Endodermal cell (in vitro differentiated cells): ENCODE measurements at regions not wholly inside any gene's neighbourhood (a gene's known extent, or its start where the extent isn't known, plus 50 kb on each side); places are given as distances from the start of the nearest gene placed in this dataset.

ENCODE experiments used
- DNase-seq: peaks from one replicate; pipeline ENCODE4 v3.0.0-alpha.2; 2017
- H3K27ac ChIP-seq: 2 replicates; pipeline ENCODE4 v1.5.1; 2013; ENCODE audit warnings: mild to moderate bottlenecking, low read depth, low read length, moderate library complexity
- H3K27me3 ChIP-seq: 2 replicates; pipeline ENCODE4 v1.6.1; 2013; ENCODE audit warnings: mild to moderate bottlenecking, low read length, moderate library complexity; ENCODE audit not compliant: insufficient read depth, control insufficient read depth, poor library complexity, severe bottlenecking
- H3K36me3 ChIP-seq: 2 replicates; pipeline ENCODE4 v1.7.0; 2013; ENCODE audit warnings: mild to moderate bottlenecking, low read length, moderate library complexity; ENCODE audit not compliant: control insufficient read depth, insufficient read depth
- H3K4me1 ChIP-seq: one replicate; pipeline ENCODE4 v1.7.0; 2013; ENCODE audit warnings: low read length; ENCODE audit not compliant: control insufficient read depth, insufficient read depth
- H3K4me3 ChIP-seq: 2 replicates; pipeline ENCODE4 v1.5.1; 2013; ENCODE audit warnings: mild to moderate bottlenecking, low read length, moderate library complexity
- H3K9ac ChIP-seq: 2 replicates; pipeline ENCODE4 v1.6.1; 2013; ENCODE audit warnings: mild to moderate bottlenecking, low read length, moderate library complexity; ENCODE audit not compliant: poor library complexity, severe bottlenecking; ENCODE audit errors: extremely low read depth
- H3K9me3 ChIP-seq: 2 replicates; pipeline ENCODE4 v1.6.1; 2013; ENCODE audit warnings: mild to moderate bottlenecking, low read length, moderate library complexity; ENCODE audit not compliant: control insufficient read depth
- H3K27ac Mint-ChIP-seq: 2 replicates; pipeline ENCODE4 v1.8.0; 2020; ENCODE audit warnings: mixed read lengths
- H3K27me3 Mint-ChIP-seq: 2 replicates; pipeline ENCODE4 v1.8.0; 2021; ENCODE audit warnings: mild to moderate bottlenecking, mixed read lengths; ENCODE audit not compliant: insufficient read depth
- H3K36me3 Mint-ChIP-seq: 2 replicates; pipeline ENCODE4 v1.8.0; 2020; ENCODE audit warnings: low read depth, mixed read lengths
- H3K4me1 Mint-ChIP-seq: 2 replicates; pipeline ENCODE4 v1.8.0; 2020; ENCODE audit warnings: mixed read lengths
- H3K4me3 Mint-ChIP-seq: 2 replicates; pipeline ENCODE4 v1.8.0; 2020; ENCODE audit warnings: mild to moderate bottlenecking, moderate library complexity, mixed read lengths
- H3K9me3 Mint-ChIP-seq: 2 replicates; pipeline ENCODE4 v1.8.0; 2020; ENCODE audit warnings: mild to moderate bottlenecking, mixed read lengths
- WGBS, 2 experiments: methylation state at CpG; one replicate each; pipeline versions ENCODE4 v1.1.5 to v1.1.7; 2013; ENCODE audit warnings: missing lambda C conversion rate in 2 of 2, mixed read lengths in 1 of 2; ENCODE audit not compliant: insufficient coverage in 1 of 2, insufficient read length in 1 of 2; 5-methylcytosine and 5-hydroxymethylcytosine counted together
- TF ChIP-seq, protein P1 (sequence below): fragments of 200-600 bp; sonication (generic); conservative IDR thresholded peaks from 2 replicates; pipeline ENCODE4 v1.5.0; 2021; ENCODE audit warnings: antibody characterized with exemption, mild to moderate bottlenecking

GRCh38 chr12:125871811-125872594 lies 806.8 kb downstream of the AACS start:
- H3K4me1 ChIP-seq: no peaks in the 10 kb centered on the region
- no peak overlapping the region for H3K27ac ChIP-seq
- no peak overlapping the region for H3K9ac ChIP-seq
- no peak overlapping the region for H3K4me3 ChIP-seq
- no peaks in the 10 kb centered on the region for H3K36me3 ChIP-seq
- H3K27ac Mint-ChIP-seq: no peak overlapping the region
- no peaks in the 10 kb centered on the region for H3K36me3 Mint-ChIP-seq
- 88% methylated on average over 3 to 9 of the region's 9 CpGs for WGBS, 2 experiments
- DNase-seq: no peak
- peaks cover 31% of the 10 kb centered on the region for H3K9me3 ChIP-seq
- peaks cover 11% of the 10 kb centered on the region for H3K9me3 Mint-ChIP-seq
- no peak overlapping the region for H3K4me3 Mint-ChIP-seq
- TF ChIP-seq, protein P1, sequence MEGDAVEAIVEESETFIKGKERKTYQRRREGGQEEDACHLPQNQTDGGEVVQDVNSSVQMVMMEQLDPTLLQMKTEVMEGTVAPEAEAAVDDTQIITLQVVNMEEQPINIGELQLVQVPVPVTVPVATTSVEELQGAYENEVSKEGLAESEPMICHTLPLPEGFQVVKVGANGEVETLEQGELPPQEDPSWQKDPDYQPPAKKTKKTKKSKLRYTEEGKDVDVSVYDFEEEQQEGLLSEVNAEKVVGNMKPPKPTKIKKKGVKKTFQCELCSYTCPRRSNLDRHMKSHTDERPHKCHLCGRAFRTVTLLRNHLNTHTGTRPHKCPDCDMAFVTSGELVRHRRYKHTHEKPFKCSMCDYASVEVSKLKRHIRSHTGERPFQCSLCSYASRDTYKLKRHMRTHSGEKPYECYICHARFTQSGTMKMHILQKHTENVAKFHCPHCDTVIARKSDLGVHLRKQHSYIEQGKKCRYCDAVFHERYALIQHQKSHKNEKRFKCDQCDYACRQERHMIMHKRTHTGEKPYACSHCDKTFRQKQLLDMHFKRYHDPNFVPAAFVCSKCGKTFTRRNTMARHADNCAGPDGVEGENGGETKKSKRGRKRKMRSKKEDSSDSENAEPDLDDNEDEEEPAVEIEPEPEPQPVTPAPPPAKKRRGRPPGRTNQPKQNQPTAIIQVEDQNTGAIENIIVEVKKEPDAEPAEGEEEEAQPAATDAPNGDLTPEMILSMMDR: no peak
- no peaks in the 10 kb centered on the region for H3K27me3 ChIP-seq
- peaks cover 2% of the 10 kb centered on the region for H3K27me3 Mint-ChIP-seq
- no peaks in the 10 kb centered on the region for H3K4me1 Mint-ChIP-seq

DNA sequence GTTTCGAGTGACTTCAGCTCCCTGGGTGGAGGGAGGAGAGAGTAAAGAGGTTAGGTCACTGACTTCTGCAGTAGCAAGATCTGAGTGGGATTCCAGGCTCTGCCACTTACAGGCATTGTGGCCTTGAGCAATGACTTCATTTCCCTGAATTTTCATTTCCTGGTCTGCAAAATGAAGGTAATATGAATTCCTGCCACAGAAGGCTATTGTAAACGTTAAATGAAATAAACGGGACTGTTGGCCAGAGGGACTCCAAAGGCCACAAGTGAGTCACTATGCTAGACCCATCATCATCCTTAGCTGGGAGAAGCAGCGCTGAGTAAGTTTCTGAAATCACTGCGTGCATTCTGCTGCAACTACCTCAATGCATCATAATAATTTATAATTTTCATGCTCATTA lies 807.8 kb downstream of the AACS start:
- no peak overlapping the region for H3K27ac ChIP-seq
- Mint-ChIP-seq H3K9me3 (peaks cover 9% of the 10 kb centered on the region), H3K4me3 (no peak overlapping the region), H3K27ac (no peak overlapping the region), H3K27me3 (peaks cover 4% of the 10 kb centered on the region), H3K4me1 (peaks cover under 1% of the 10 kb centered on the region), H3K36me3 (no peaks in the 10 kb centered on the region)
- peaks cover 32% of the 10 kb centered on the region for H3K9me3 ChIP-seq
- no peak overlapping the region for H3K4me3 ChIP-seq
- DNase-seq: no peak
- H3K4me1 ChIP-seq: no peaks in the 10 kb centered on the region
- H3K36me3 ChIP-seq: no peaks in the 10 kb centered on the region
- no peak overlapping the region for H3K9ac ChIP-seq
- 68 to 80% methylated on average over 1 to 5 of the region's 5 CpGs for WGBS, 2 experiments
- TF ChIP-seq, protein P1: no peak
- no peaks in the 10 kb centered on the region for H3K27me3 ChIP-seq

DNA sequence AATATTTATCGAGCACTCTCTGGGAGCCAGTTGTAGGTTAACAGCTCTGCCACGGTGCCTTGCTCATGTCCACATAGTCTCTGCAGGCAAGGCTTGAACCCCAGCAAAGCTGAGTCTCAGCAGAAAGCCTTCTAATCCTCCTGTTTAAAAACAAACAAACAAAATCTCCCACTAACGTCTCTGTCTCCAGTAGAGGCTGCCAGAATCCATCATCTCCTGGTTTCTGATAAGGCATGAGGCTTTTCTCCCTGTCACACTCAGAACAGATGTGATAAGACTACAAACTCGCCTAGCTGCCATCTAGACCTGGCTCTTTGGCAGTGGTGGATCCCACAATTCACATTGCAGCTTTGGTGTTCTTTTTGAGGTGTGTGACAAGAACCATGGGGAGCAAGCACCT lies 813.2 kb downstream of the AACS start:
- TF ChIP-seq, protein P1: no peak
- no peak overlapping the region for H3K27ac Mint-ChIP-seq

More for the DNA sequence above, 813.2 kb downstream of the AACS start:
- H3K27me3 Mint-ChIP-seq: peaks cover 21% of the 10 kb centered on the region
- 59 to 67% methylated on average over 4 of the region's 4 CpGs for WGBS, 2 experiments
- Histone ChIP-seq H3K4me1 (no peaks in the 10 kb centered on the region), H3K27ac (no peak overlapping the region), H3K9me3 (peaks cover 21% of the 10 kb centered on the region), H3K27me3 (no peaks in the 10 kb centered on the region), H3K36me3 (no peaks in the 10 kb centered on the region), H3K4me3 (no peak overlapping the region), H3K9ac (no peak overlapping the region)
- no peak for DNase-seq
- H3K4me1 Mint-ChIP-seq: peaks cover 8% of the 10 kb centered on the region
- no peak overlapping the region for H3K4me3 Mint-ChIP-seq
- no peaks in the 10 kb centered on the region for H3K9me3 Mint-ChIP-seq
- H3K36me3 Mint-ChIP-seq: no peaks in the 10 kb centered on the region
